ENCODE measurements at regions not wholly inside any gene's neighbourhood (a gene's known extent, or its start where the extent isn't known, plus 50 kb on each side); places are given as distances from the start of the nearest gene placed in this dataset.
"Not testable (repeated sequence)": the region's sequence is repeated elsewhere in the genome, so short reads cannot be mapped to it uniquely, and the experiment has no call there.

GRCh38 chr10:108362296-108362695 lies 1197.8 kb upstream of the SORCS1 start:
- DNase-seq: no peak

DNA sequence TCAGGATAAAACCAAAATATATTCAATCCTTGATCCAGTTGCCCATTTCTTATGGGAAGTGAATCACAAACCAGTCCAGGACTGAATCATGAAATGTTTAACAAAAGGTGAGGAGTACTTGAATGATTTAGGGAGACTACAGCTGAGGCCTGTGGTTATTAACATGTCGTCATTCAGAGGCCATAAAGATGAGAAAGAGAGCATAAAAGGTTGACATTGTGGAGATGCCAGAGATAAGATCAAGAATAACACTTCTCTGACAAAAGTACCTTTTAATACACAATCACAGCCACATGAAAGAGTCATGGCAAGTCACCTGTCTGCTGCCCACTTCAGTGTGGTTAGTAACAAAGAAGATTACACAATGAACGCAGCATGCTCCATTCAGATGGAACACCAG lies 1195.7 kb upstream of the SORCS1 start:
- no peak for DNase-seq

GRCh38 chr10:108358912-108359311 lies 1194.4 kb upstream of the SORCS1 start:
- no peak for DNase-seq

GRCh38 chr10:108352771-108353170 lies 1188.3 kb upstream of the SORCS1 start:
- DNase-seq: no peak

DNA sequence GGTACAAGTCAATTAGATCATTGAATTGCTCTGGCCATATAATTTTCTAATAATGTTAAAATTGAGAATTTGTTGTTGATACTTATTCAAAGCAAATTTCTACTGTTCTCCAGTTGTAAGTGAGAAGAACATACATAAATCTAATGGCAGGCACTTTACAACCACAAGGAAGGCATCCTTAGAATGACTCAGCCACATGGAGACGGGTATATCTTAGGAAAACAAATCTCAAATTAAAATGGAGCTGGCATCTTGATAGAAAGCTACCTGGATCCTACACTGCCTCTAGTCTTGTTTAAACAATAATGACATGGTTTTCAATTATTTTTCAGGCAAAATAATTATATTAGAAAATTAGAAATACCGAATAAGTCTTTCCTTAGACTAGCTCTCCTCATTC lies 1183.7 kb upstream of the SORCS1 start:
- DNase-seq: no peak

DNA sequence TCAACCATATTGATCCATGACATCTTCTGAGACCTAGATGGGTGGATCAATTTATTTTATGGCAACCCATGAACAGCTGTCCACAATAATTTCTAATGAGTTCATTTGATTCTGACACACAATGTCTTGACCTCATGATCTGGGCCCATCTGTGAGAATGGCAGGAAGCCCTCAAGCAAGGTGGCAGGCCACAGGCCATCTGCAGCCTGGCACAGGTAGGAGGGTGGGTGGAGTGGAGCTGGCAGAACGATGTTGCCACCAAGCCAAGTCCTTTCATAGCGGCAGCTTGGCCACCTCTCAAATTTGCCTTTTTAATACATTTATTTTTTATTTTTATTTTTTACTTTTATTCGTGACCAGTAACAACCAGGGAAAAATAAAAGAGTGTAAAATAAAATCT lies 1181.6 kb upstream of the SORCS1 start:
- DNase-seq: no peak

- DNase-seq: no peak
Observed at GRCh38 chr10:108338146-108338545, 1173.6 kb upstream of the SORCS1 start.

DNA sequence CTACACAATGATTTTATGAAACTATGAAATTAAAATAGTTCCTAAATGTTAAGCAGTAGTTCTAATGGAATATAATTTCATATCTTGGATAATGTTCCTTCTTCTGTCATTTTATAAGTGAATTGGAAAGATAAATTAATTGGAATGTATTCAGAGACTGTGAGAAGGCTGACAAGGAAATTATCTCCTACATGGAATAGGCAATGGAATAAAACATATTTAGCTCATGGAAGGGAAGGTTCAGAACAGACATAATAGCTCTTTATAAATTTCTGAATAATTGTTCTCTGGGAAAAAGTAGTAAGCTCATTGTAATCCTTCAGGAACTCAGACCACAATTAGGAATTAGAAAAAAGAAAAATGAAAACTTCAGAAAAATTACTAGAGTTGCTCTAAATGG lies 1172.3 kb upstream of the SORCS1 start:
- no peak for DNase-seq

DNA sequence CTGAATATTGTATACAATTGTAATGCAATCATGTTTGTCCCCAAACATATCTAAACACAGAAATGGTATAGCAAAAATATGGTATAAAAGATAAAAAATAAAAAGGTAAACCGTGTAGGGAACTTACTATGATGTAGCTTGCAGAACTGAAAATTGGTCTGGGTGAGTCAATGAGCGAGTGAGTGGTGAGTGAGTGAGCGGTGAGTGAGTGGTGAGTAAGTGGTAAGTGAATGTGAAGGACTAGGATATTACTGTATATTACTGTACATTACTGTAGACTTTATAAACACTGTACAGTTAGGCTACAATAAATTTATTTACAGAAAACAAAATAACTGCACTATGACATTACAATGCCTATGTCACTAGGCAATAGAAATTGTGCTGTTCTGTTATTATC lies 1163.2 kb upstream of the SORCS1 start:
- DNase-seq: no peak

DNA sequence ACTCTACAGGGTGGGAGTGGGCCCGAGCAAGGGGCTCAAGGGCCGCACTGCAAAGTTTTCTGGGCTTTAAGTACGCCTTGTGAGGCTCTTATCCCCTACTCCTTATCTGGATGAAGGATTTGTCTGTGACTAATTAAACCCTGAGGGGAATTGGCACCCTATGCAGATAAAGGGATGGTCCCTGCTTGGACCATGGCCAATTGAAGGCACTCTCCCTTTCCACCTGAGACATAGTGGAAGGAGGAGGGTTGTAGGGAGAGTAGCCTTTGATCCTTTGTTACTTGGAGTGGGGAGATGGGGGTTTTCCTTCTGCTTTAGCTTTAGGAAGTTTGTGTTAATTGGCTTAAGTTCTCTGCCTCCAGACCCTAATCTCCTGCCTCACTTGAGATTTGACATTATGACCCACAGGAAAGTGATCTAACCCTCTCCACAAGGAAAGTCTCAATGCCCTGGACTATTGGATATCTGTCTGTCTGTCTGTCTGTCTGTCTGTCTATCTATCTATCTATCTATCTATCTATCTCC lies 1158.8 kb upstream of the SORCS1 start:
- DNase-seq: no peak

DNA sequence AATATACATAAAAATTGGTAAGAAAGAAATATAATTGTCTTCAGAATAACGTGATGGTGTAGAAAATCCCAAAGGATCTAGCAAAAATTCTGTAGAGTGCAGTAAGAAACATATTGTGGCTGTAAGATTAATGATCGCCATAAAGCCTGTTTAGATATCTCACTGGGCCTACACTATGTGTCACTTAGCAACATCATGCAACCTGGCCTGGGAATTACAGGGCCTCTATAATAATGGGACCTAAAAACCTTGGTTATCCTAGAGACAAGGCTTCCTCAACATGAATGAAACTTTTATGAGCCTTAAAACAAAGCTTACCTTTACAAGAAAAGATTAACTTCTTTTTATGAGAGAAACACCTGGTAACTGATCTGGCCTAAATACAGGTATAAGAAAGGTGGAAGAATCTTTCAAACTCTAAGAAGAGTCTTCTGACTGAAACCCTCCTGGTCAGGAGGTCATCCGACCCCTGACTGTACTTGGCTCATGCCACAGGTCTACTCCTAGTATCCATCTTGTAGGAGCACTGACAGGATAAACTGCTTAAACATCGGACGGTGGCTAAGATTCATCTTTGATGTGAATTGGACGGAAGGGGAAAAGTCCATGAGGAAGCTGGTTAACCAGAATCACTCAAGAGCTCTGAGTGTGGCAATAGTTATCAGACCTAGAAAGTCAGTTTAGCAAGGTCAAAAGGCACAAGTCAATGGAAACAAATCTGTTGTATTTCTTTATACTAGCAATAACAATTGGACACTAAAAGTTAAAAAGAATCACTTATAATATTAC lies 1155.1 kb upstream of the SORCS1 start:
- DNase-seq: no peak

GRCh38 chr10:108315636-108316035 lies 1151.1 kb upstream of the SORCS1 start:
- not testable (repeated sequence) for DNase-seq

DNA sequence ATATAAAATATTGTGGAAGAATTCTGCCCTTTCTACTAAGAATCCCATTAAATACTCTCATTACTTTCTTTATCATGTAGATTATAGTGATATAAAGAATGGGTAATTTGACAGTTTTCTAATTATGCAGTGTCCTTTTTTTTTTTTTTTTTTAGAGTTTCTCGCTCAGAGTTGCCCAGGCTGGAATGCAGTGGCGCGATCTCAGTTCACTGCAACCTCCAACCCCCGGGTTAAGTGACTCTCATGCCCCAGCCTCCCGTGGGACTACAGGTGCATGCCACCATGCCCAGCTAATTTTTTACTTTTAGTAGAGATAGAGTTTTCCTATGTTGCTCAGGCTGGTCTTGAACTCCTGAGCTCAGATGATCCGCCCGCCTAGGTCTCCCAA lies 1143.4 kb upstream of the SORCS1 start:
- DNase-seq: no peak

DNA sequence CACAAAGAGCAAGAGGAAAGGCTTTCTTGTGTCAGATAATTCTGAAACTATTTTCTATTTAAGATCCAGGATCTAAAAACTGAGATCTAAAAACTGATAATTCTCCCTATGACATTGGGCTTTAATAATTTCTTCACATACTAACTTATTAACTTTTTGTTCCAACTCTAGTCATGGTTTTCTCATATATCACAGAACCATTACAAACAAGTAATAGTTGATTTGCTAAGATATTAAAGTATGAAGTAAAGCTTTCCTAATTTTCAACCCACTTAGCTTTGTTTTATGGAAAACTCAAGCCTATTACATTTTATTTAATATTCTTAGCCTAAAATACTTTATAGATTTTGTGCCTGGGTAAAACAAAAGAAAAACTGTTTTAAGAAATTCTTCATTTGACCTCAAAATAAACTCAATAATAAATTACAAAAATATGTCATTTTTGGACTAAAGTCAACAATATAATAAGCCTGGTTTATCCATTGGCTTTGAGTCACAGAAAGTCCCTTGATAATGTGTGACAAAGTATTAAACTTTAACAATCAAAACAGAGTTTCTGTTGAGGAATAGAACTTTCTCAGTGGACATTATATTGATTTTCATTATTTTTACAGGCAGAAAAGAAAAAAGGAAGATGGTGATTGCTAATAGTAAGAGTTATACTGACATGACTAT lies 1142.9 kb upstream of the SORCS1 start:
- no peak for DNase-seq

- no peak for DNase-seq
Observed at GRCh38 chr10:108303149-108303548, 1138.6 kb upstream of the SORCS1 start.

GRCh38 chr10:108301002-108301401 lies 1136.5 kb upstream of the SORCS1 start:
- no peak for DNase-seq

GRCh38 chr10:108290823-108291222 lies 1126.3 kb upstream of the SORCS1 start:
- no peak for DNase-seq

GRCh38 chr10:108275895-108276685 lies 1111.6 kb upstream of the SORCS1 start:
- DNase-seq: no peak

DNA sequence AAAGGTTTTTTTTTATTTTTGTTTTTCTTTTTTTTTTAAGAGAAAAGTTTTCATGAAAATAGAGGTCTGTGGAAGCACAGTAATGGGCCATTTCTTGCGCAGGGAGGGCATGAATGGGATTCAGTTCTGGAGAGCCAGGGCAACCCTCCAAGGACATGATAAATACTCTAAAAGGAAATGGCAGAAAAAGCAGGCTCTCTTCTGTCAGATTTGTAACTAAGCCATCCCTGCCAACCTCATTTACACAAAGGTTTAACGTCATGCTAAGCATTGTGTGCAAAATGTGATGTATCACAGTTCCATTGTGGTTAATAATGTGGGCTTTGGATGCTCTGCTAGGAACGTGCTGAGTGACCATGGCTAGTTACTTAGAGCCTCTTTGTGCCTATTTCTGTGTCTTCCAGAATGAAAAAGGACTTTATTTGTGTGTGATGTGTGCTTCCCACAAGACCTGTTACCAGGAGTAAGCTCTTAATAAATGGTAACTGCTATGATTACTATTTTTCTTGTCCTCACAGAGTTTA lies 1095.9 kb upstream of the SORCS1 start:
- DNase-seq: no peak

- DNase-seq: no peak
Observed at GRCh38 chr10:108254089-108254488, 1089.6 kb upstream of the SORCS1 start.

DNA sequence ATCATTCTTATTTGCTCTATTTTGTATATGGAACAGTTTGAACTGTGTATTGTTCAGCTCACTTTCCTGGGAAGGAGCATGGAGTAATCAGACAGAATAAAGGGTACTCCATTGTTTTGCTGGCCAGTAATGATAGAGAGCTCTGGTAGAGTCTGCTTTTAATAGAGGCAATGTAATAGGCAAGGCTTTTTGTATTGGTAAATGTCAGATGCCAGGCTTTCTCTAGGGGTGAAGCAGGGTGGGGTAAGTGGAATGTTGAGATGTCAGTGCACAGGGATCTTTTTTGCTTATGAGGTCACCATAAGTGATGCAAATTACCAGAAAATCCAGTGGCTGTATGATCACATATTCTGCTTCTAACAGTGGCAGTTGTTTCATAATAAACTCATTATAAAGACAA lies 1088.3 kb upstream of the SORCS1 start:
- DNase-seq: no peak

- no peak for DNase-seq
Observed at GRCh38 chr10:108250936-108251620, 1086.6 kb upstream of the SORCS1 start.

All from muscle of arm (tissue), 1 donor.